ENCODE measurements at regions not wholly inside any gene's neighbourhood (a gene's known extent, or its start where the extent isn't known, plus 50 kb on each side); places are given as distances from the start of the nearest gene placed in this dataset.

DNA sequence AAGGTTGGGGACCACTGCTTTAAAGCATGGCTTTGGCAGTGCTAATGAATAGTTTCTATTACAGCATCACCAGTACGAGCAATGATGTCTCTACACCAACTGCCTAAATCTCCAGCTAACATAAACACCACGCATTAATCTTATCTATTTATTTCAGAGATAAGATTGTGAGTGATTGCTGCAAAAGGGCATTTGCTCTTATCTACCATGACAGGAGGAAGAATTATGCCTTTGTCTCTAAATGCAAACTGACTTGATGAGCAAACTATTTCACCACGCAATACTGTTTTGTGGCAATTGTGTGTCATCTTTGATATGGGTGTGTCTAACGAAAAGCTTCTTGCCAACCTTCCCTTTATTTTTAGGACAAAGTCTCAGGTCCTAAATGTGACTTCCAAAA, 684.9 kb downstream of the SORCS1 start:
- H3K4me2 ChIP-seq (ENCODE audit: insufficient read depth, low read length) = no peak overlapping the region
- H2AFZ ChIP-seq (ENCODE audit: low read depth, low read length) = no peak overlapping the region
- H4K20me1 ChIP-seq (replicated peaks; ENCODE audit: control insufficient read depth, extremely low read depth, insufficient read depth, low read length) = no peaks in the 10 kb centered on the region
- intact Hi-C loops (cut with micrococcal nuclease) = no loop called here
- H3K27me3 ChIP-seq (ENCODE audit: control insufficient read depth in 2 of 2, insufficient read depth in 2 of 2, low read length in 2 of 2) = no peaks in the 10 kb centered on the region
- no peak overlapping the region for H3K27ac ChIP-seq (ENCODE audit: insufficient read depth, low read depth, low read length)
- no peak overlapping the region for H3K4me3 ChIP-seq (replicated peaks in 1 of 3; ENCODE audit: insufficient read depth in 1 of 3, low read depth in 1 of 3, low read length in 3 of 3)
- ChIA-PET POLR2A (no interaction called here), CTCF (no interaction called here)
- H3K36me3 ChIP-seq (ENCODE audit: control insufficient read depth in 2 of 2, extremely low read depth in 1 of 2, insufficient read depth in 2 of 2, low read length in 2 of 2) = no peaks in the 10 kb centered on the region
- DNase-seq (ENCODE audit: low read depth, low spot score) = no peak
- BruUV-seq (replicated peaks) = no TSS peak
- TF ChIP-seq FOS (IDR thresholded peaks at IDR 0.05; ENCODE audit: borderline replicate concordance, insufficient read depth, low read length) (no peak), EZH2 (IDR thresholded peaks at IDR 0.05; ENCODE audit: borderline replicate concordance, low read depth, low read length, severe bottlenecking) (no peak), JUN (IDR thresholded peaks at IDR 0.05; ENCODE audit: borderline replicate concordance, insufficient read depth, insufficient read length, low read depth) (no peak), MYC (IDR thresholded peaks at IDR 0.05; ENCODE audit: low read depth, low read length) (no peak), POLR2AphosphoS5 (IDR thresholded peaks at IDR 0.05; ENCODE audit: insufficient read depth, low read depth, low read length) (no peak), GATA2 (IDR thresholded peaks at IDR 0.05; ENCODE audit: insufficient read depth, insufficient read length, low read depth, low read length) (no peak), POLR2A (IDR thresholded peaks at IDR 0.05; ENCODE audit: low read depth, low read length) (no peak)
- TF ChIP-seq, protein P1, sequence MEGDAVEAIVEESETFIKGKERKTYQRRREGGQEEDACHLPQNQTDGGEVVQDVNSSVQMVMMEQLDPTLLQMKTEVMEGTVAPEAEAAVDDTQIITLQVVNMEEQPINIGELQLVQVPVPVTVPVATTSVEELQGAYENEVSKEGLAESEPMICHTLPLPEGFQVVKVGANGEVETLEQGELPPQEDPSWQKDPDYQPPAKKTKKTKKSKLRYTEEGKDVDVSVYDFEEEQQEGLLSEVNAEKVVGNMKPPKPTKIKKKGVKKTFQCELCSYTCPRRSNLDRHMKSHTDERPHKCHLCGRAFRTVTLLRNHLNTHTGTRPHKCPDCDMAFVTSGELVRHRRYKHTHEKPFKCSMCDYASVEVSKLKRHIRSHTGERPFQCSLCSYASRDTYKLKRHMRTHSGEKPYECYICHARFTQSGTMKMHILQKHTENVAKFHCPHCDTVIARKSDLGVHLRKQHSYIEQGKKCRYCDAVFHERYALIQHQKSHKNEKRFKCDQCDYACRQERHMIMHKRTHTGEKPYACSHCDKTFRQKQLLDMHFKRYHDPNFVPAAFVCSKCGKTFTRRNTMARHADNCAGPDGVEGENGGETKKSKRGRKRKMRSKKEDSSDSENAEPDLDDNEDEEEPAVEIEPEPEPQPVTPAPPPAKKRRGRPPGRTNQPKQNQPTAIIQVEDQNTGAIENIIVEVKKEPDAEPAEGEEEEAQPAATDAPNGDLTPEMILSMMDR (IDR thresholded peaks at IDR 0.05; ENCODE audit: extremely low read depth in 1 of 2, insufficient read depth in 1 of 2, low read depth in 1 of 2, low read length in 2 of 2) = no peak
- H3K9me3 ChIP-seq (replicated peaks; ENCODE audit: control insufficient read depth, insufficient read depth, low read length) = no peaks in the 10 kb centered on the region
- dilution Hi-C loops (cut with MboI; ENCODE audit: extremely low pct_ligation_motif_present, low sequenced_read_pairs) = no loop called here
- no peaks in the 10 kb centered on the region for H3K79me2 ChIP-seq (ENCODE audit: control insufficient read depth, insufficient read depth, low read length)
- no peak for FAIRE-seq
- H3K4me1 ChIP-seq (ENCODE audit: control insufficient read depth, extremely low read depth, insufficient read depth, low read length) = no peaks in the 10 kb centered on the region
- H3K9me1 ChIP-seq (replicated peaks; ENCODE audit: control insufficient read depth, extremely low read depth, insufficient read depth, low read length) = no peaks in the 10 kb centered on the region
- H3K9ac ChIP-seq (replicated peaks; ENCODE audit: extremely low read depth, insufficient read depth, low read length) = no peak overlapping the region

All from endothelial cell of umbilical vein (primary cell).